GM18502 (cell line): ENCODE measurements at regions not wholly inside any gene's neighbourhood (a gene's known extent, or its start where the extent isn't known, plus 50 kb on each side); places are given as distances from the start of the nearest gene placed in this dataset.

Source experiments
- ATAC-seq: cut with Tn5 transposase; IDR thresholded peaks from one replicate; pipeline ENCODE4 v1.9.1; 2021; ENCODE audit warnings: mild to moderate bottlenecking; ENCODE audit not compliant: unreplicated experiment, poor library complexity

DNA sequence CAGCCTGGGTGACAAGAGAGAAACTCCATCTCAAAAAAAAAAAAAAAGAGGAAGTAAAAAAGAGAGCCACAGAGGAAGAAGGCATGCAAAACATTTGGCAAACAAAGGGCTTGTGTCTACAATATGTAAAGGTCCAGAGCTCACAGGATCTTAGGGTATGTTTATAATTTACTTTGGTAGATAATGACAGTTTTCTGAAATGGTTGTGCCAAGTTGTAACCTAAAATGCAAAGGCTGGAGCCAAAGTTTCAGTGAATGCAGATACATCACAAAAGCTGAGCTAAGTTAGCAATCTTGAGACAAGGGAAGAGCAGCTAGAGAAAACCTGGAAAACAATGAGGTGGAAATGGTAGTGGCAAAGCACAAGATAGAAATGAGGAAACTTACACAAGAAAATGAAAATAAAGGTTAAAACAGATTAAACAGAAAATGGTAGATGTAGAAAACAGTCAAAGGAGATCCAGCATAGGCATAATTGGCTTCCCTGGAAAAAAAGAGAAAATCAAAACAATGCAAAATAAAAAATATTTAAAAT lies 77.5 kb upstream of the HK2 start:
- ATAC-seq: peak; percentile 74

GRCh38 chr2:74759986-74760385 lies 73.9 kb upstream of the HK2 start:
- ATAC-seq: no peak

- no peak for ATAC-seq
Observed at GRCh38 chr2:74760875-74761630, 72.9 kb upstream of the HK2 start.

DNA sequence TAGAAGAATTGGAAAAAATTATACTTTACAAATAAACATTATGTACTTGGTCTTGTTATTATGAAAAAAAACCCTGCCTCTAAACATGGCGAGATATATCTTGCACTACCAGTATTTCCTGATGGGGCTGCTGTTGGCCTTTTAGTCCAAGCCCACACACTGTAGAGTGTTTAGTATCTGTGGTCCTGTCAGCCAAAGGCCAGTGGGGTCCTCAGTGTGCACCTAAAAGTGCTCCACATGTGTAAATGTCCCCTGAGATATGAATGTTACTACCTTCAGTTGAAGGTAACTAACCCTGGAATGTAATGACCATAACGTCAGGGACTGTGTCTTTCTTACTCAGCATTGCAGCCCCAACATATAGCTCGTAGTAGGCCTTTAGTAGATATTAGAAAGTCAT lies 71.1 kb upstream of the HK2 start:
- ATAC-seq: no peak

DNA sequence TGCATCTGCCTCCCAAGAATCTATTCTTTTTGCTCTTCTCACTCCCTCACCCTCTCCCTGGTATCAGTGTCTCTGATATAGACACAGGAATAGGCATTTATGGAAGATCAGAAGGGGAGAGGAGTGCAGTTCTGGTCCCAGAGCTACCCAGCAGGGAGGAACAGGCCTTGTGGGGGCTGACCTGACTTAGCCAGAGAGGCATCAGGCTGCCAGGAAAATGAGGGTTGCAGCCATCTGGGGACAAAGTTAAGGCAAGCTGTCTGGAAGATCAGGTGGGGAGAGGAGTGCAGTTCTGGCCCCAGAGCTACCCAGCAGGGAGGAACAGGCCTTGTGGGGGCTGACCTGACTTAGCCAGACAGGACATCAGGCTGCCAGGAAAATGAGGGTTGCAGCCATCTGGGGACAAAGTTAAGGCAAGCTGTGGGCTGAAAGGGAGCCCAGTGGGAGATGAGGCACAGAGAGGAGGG lies 69.9 kb upstream of the HK2 start:
- ATAC-seq: no peak

DNA sequence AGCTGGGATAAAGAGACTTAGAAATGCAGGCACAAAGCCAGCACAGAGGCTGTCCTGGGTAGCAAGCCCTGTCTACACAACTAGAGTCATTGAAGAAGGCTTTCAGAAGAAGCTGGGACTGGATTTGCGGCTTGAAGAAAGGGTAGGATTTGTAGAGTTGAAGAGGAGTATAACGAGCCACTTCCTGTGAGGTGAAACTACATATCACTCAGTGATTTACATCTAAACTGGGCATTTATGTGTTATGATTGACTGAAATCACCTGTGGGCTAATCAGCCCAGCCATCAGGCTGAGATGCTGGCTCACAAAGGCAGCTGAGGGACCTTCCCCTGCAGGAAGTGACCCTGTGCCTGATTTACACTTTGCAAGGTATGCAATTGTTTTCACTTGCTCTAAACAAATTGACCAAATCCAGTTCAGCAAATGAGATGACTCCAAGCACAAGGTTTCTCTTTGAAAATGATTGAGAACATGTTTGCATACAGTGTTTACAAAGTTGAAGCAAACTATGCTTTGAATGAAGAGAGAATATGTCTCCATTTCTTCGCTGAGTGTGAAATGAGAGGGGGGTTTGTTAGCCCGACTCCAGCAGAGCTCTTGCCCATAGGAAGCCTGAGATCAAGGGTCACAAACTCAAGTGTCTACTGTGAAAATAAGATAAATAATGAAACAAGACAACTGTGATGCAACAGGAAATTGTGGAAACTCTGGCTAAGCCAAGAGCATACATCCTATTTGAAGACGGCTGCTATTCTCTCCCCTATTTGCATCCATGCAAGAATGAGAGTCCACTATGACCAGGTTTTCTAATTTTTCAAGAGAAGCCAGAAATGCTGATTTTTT lies 69.3 kb upstream of the HK2 start:
- ATAC-seq: peak; percentile 65

DNA sequence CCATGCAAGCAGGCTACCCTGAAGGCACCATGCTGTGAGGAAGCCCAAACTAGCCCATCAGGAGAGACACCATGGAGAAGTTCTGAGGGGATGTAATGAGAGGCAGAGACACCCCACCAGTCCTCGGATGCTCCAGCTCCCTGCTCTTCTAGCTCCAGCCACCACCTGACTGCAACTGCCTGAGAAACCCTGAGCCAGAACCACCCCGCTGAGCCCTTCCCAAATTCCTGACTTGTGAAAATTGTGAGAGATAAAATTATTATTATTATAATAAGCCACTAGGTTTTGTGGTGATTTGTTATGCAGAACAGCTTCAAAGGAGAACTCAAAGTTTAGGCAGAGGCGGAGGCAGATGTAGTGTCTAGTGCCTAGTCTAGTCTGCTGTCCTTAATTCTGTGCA lies 67.1 kb upstream of the HK2 start:
- ATAC-seq: no peak

GRCh38 chr2:74767618-74768017 lies 66.3 kb upstream of the HK2 start:
- no peak for ATAC-seq

- no peak for ATAC-seq
Observed at GRCh38 chr2:74768401-74768914, 65.5 kb upstream of the HK2 start.

- ATAC-seq: no peak
Observed at GRCh38 chr2:74772046-74772445, 61.9 kb upstream of the HK2 start.

GRCh38 chr2:74777161-74777900 lies 56.6 kb upstream of the HK2 start:
- no peak for ATAC-seq

DNA sequence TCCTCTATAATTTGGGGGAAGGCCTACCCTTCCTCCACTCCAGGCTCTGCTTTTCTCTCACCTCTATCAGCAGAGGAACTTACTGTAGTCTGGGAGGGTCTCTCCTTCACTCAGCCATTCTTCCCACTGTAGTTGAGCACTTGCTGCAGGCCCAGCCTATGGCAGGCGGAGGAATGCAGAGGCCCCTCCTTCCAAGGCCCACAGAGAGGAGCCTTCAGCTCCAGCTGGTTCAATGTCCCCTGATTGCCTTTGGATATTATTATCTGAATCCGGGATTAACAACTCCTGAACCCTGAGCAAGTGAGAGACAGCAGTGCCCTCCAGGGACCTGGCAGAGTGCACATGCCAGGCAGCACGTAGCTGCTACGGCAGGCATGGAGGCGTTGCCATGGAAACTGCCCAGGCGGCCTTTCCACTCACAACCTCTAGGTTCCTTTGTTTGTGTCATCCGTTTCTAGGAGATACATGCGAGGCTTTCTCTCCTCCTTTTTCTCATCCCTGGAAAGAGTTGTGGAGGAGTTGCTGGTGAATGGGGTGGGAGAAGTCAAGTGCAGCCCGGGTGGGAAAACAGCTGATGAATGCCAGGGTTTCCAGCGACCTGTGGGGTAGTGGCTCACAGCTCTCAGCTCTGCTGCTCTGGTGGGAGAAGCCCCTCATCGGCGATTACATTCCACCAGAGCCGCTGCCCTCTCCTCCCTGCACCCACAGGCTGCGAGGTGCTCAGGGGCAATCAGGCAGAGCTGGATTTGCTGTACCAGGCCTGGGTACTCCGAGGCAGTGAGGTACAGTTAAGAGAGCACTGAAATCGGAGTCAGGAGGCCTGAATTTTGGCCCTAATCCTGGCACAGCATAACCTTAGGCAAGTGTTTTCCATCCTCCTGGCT lies 55.3 kb upstream of the HK2 start:
- ATAC-seq: no peak

- ATAC-seq: no peak
Observed at GRCh38 chr2:74779265-74779558, 54.7 kb upstream of the HK2 start.

DNA sequence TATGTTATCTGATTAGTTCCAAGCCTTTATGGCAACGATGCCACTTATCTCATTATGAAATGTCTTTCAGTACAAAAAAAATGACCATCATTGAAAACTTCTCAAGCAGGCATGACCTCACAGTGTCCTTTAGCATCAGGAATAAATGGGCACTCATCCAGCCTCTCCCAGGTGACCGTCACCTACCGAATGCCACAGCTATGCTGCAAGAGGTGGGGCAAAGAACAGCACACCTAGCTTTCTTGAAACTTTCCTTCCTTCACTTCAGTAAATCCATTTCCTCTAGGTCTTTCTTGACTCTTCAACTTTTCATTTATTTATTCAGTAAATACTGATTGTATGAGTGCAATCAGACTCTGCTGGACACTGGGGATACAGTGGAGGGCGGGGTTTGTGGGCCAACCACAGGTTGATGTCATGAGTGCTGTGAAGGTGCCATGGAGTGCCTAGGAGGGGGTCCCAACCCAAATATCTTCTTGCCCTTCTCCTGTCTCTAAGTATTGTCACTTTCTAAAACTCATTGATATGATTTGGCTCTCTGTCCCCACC lies 54.3 kb upstream of the HK2 start:
- ATAC-seq: no peak
